Lung (tissue), 11 donors: ENCODE measurements at regions not wholly inside any gene's neighbourhood (a gene's known extent, or its start where the extent isn't known, plus 50 kb on each side); places are given as distances from the start of the nearest gene placed in this dataset.

Experiments used
- ATAC-seq: fragments of 200-7000 bp; cut with Tn5 transposase; one replicate; pipeline ENCODE4 v1.9.1; 2020; ENCODE audit warnings: moderate number of reproducible peaks; ENCODE audit not compliant: insufficient read depth, low FRiP score
- DNase-seq, 3 donors: peaks; one replicate each; pipeline ENCODE4 v3.0.0-alpha.2; 2013 to 2017
- H3K27ac ChIP-seq, 2 donors: one replicate each; pipeline ENCODE4 v1.5.1; 2013; ENCODE audit warnings: mild to moderate bottlenecking in 2 of 2, moderate library complexity in 2 of 2, control low read depth in 1 of 2, inconsistent platforms in 1 of 2, low read depth in 1 of 2, low read length in 1 of 2
- H3K27me3 ChIP-seq, 3 donors: one replicate each; pipeline ENCODE4 v1.5.1; 2013; ENCODE audit warnings: low read length in 2 of 3; ENCODE audit not compliant: control insufficient read depth in 3 of 3, insufficient read depth in 3 of 3
- H3K36me3 ChIP-seq, 4 donors: one replicate each; pipeline ENCODE4 v1.5.1; 2013; ENCODE audit warnings: low read length in 4 of 4, mild to moderate bottlenecking in 1 of 4, moderate library complexity in 1 of 4; ENCODE audit not compliant: control insufficient read depth in 4 of 4, insufficient read depth in 4 of 4
- H3K4me1 ChIP-seq, 5 donors: one replicate each; pipeline ENCODE4 v1.5.1; 2013; ENCODE audit warnings: low read length in 5 of 5, mild to moderate bottlenecking in 2 of 5, moderate library complexity in 1 of 5; ENCODE audit not compliant: control insufficient read depth in 5 of 5, insufficient read depth in 5 of 5
- H3K4me3 ChIP-seq: one replicate; pipeline ENCODE4 v1.5.1; 2013; ENCODE audit warnings: mild to moderate bottlenecking, control low read depth, moderate library complexity
- H3K9ac ChIP-seq, 2 donors: one replicate each; pipeline ENCODE4 v1.5.1; 2013; ENCODE audit warnings: low read length in 2 of 2, control low read depth in 1 of 2; ENCODE audit not compliant: insufficient read depth in 1 of 2
- H3K9me3 ChIP-seq, 4 donors: one replicate each; pipeline ENCODE4 v1.5.1; 2013; ENCODE audit warnings: low read length in 3 of 4, mild to moderate bottlenecking in 1 of 4, moderate library complexity in 1 of 4; ENCODE audit not compliant: control insufficient read depth in 4 of 4, insufficient read depth in 3 of 4
- CTCF ChIP-seq: IDR thresholded peaks from 2 replicates; pipeline ENCODE4 v1.5.1; 2012; ENCODE audit warnings: mild to moderate bottlenecking; ENCODE audit errors: control extremely low read depth, extremely low read depth
- WGBS, 2 donors: extraction: QIAGEN DNeasy Blood & Tissue Kit; methylation state at CpG; one replicate each; pipeline ENCODE4 v1.1.7; 2013; 5-methylcytosine and 5-hydroxymethylcytosine counted together
- donor health status: control.
- donor health status: control.
- donor health status: Bipolar disorder and iron deficiency.
- donor health status: healthy.
- donor health status: DM: yes; HTN: yes; CAD: no.

DNA sequence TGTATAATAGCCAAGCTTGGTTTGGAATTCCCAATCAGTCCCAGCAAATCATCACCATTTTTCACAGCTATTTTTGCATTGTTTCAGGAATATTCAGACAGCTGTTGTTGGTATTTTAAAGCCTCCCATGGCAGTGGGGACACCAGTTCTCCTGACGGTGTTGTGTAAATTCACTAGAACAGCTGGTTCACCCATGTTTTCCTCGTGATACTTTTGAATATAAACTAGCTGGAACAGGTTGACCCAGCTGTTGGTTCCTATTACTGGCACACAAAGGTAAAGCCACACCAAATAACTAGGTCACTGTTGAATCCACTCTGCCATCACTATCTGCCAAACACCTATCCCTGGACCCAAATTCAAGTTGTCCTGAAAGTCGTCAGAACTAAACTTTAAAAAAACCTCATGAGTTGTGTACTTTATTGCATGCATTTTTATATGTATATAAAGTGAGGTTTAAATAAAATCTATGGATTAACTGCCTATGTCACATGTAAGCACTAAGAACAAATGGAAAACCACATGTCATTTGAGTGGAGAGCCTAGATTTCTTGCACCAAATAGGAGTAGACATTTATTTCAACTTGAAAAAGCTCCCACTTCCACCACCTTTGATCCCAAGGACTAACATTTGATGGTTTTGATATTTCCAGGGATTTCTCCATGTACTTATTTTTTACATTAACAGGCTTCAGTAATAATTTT lies 121.9 kb upstream of the PIK3R1 start:
- TF ChIP-seq CTCF, result no peak
- H3K27me3 ChIP-seq, result no peaks in the 10 kb centered on the region
- H3K9ac ChIP-seq, result no peak overlapping the region
- ATAC-seq (no peak), DNase-seq (no peak)
- no peak overlapping the region for H3K27ac ChIP-seq
- 88 to 89% methylated on average over 3 of the region's 3 CpGs for WGBS, 2 donors
- no peaks in the 10 kb centered on the region for H3K36me3 ChIP-seq
- peaks cover 0 to 5% (median 4%) of the 10 kb centered on the region in 4 donors for H3K9me3 ChIP-seq
- peaks cover 0 to 3% (median 0%) of the 10 kb centered on the region in 5 donors for H3K4me1 ChIP-seq
- H3K4me3 ChIP-seq, result no peak overlapping the region

DNA sequence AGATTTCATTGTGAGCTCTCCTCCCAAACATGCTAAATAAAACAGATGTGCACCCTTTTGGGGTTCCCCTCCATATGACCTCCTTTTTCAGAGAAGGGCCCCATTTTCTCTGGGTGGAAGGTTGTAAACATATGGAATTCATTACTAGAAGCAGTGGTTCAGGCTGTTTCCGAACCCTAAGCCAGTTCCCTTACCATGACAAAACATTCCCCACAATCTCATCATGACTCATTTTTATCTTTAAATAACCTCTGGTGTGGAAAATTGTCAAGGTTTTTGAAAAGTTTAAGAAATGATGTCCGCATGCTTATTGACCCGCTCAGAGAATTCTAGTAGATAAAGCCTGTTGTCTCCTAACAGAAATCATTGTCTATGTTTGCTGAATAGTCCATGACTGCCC lies 127.3 kb upstream of the PIK3R1 start:
- peak overlapping the region in 1 of 2 donors; percentile 67 for H3K27ac ChIP-seq
- no peaks in the 10 kb centered on the region for H3K36me3 ChIP-seq
- no peak for TF ChIP-seq CTCF
- no peak overlapping the region for H3K4me3 ChIP-seq
- H3K9me3 ChIP-seq, result peaks cover 0 to 5% (median 3%) of the 10 kb centered on the region in 4 donors
- no peak overlapping the region for H3K9ac ChIP-seq
- peaks cover 0 to 20% (median 1%) of the 10 kb centered on the region in 5 donors for H3K4me1 ChIP-seq
- no peak for DNase-seq
- no peaks in the 10 kb centered on the region for H3K27me3 ChIP-seq
- ATAC-seq, result no peak
- 86 to 95% methylated on average over 3 of the region's 3 CpGs for WGBS, 2 donors

DNA sequence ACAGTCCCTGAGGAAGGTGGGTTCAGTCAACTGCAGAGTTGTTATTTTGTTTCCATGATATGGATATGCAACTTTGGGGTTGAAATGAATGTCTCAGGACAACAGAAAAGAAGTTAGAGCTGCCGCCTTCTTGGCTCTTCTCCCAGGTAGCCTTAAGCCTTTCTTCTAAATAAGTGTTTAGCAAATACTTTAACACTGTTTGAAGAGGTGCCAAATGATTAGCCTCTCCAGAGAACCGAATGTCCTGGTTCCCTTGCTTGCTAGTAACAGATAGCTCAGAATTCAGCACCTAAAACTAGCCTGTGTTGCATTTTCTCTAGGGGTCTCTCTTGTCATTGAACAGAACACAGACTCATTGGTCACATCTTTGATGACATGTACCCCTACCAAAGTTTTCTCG lies 127.7 kb upstream of the PIK3R1 start:
- Histone ChIP-seq H3K36me3 (no peaks in the 10 kb centered on the region), H3K27ac (no peak overlapping the region), H3K4me1 (peaks cover 0 to 20% (median 1%) of the 10 kb centered on the region in 5 donors), H3K4me3 (no peak overlapping the region), H3K9me3 (peaks cover 0 to 5% (median 3%) of the 10 kb centered on the region in 4 donors), H3K27me3 (no peaks in the 10 kb centered on the region), H3K9ac (no peak overlapping the region)
- ATAC-seq (peak; percentile 32), DNase-seq (peak in 2 of 3 donors; percentile 12 to 63)
- TF ChIP-seq CTCF, result no peak
- WGBS, 2 donors, result 51 to 64% methylated on average over 3 of the region's 3 CpGs
